ENCODE measurements at regions not wholly inside any gene's neighbourhood (a gene's known extent, or its start where the extent isn't known, plus 50 kb on each side); places are given as distances from the start of the nearest gene placed in this dataset.

DNA sequence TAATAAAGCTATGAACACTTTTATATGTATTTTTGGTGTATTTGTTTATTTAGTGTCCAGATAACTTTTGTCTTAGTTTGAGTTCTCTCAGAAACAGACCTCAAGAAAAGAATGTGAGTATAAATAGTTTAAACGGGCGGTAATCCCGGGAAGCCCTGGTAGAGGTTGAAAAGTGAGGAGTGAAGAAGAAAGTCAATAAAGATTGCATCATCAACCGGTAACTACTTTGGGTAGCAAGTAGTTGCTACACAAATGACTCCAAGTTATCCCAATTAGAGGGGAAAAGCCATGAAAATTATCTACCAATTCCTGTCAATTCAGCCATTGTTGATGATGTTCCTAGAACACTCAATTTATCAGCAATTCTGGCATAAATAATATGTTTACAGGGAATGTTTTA, 870.3 kb upstream of the RAG2 start:
- no peak overlapping the region for H3K4me3 ChIP-seq (replicated peaks; ENCODE audit: insufficient read depth, low read length)
- H3K27me3 ChIP-seq (ENCODE audit: insufficient read depth, poor library complexity, severe bottlenecking), result no peaks in the 10 kb centered on the region
- DNase-seq (ENCODE audit: low read depth in 1 of 2, low spot score in 1 of 2), result no peak
- no peak overlapping the region for H3K27ac ChIP-seq (replicated peaks)
- TF ChIP-seq SPI1 (IDR thresholded peaks at IDR 0.05; ENCODE audit: borderline replicate concordance, low read depth), result no peak

DNA sequence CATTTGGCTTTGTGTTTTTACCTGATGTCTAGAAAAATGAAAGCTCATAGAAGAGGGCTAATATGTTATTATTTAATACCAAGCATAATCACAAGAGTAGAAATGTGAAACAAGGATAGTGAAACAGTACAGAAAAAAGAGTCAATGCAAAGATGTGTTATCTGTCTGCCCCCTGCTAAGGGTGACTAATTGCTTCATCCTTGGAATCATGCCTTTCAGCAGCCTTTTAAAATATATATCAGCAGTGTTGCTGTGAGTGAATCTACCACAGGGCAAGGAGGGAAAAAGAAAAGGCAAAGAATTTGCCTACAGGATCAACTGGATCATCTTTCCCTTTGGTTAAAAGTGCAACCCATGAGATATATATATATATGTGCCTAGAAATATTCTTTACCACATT, 867.2 kb upstream of the RAG2 start:
- TF ChIP-seq POLR2AphosphoS5 (IDR thresholded peaks at IDR 0.05; ENCODE audit: low read depth) (no peak), REST (IDR thresholded peaks at IDR 0.05; ENCODE audit: insufficient replicate concordance, low read depth) (no peak), GABPA (IDR thresholded peaks at IDR 0.05; ENCODE audit: low read depth) (no peak), SPI1 (IDR thresholded peaks at IDR 0.05; ENCODE audit: borderline replicate concordance, low read depth) (no peak)
- TF ChIP-seq, protein P1, sequence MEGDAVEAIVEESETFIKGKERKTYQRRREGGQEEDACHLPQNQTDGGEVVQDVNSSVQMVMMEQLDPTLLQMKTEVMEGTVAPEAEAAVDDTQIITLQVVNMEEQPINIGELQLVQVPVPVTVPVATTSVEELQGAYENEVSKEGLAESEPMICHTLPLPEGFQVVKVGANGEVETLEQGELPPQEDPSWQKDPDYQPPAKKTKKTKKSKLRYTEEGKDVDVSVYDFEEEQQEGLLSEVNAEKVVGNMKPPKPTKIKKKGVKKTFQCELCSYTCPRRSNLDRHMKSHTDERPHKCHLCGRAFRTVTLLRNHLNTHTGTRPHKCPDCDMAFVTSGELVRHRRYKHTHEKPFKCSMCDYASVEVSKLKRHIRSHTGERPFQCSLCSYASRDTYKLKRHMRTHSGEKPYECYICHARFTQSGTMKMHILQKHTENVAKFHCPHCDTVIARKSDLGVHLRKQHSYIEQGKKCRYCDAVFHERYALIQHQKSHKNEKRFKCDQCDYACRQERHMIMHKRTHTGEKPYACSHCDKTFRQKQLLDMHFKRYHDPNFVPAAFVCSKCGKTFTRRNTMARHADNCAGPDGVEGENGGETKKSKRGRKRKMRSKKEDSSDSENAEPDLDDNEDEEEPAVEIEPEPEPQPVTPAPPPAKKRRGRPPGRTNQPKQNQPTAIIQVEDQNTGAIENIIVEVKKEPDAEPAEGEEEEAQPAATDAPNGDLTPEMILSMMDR (IDR thresholded peaks at IDR 0.05; ENCODE audit: insufficient read depth, low read length), result no peak
- H3K4me3 ChIP-seq (replicated peaks; ENCODE audit: insufficient read depth, low read length), result no peak overlapping the region
- no peak overlapping the region for H3K27ac ChIP-seq (replicated peaks)
- no peak for DNase-seq (ENCODE audit: low read depth in 1 of 2, low spot score in 1 of 2)
- no peaks in the 10 kb centered on the region for H3K27me3 ChIP-seq (ENCODE audit: insufficient read depth, poor library complexity, severe bottlenecking)

GRCh38 chr11:37459456-37459855, 861.4 kb upstream of the RAG2 start:
- DNase-seq (ENCODE audit: low read depth in 1 of 2, low spot score in 1 of 2), result no peak
- H3K27me3 ChIP-seq (ENCODE audit: insufficient read depth, poor library complexity, severe bottlenecking), result no peaks in the 10 kb centered on the region
- TF ChIP-seq, protein P1 (IDR thresholded peaks at IDR 0.05; ENCODE audit: insufficient read depth, low read length), result no peak
- TF ChIP-seq POLR2AphosphoS5 (IDR thresholded peaks at IDR 0.05; ENCODE audit: low read depth) (no peak), SPI1 (IDR thresholded peaks at IDR 0.05; ENCODE audit: borderline replicate concordance, low read depth) (no peak), REST (IDR thresholded peaks at IDR 0.05; ENCODE audit: insufficient replicate concordance, low read depth) (no peak), GABPA (IDR thresholded peaks at IDR 0.05; ENCODE audit: low read depth) (no peak)
- H3K4me3 ChIP-seq (replicated peaks; ENCODE audit: insufficient read depth, low read length), result no peak overlapping the region
- H3K27ac ChIP-seq (replicated peaks), result no peak overlapping the region

GRCh38 chr11:37456746-37457145, 858.7 kb upstream of the RAG2 start:
- H3K27ac ChIP-seq (replicated peaks), result no peak overlapping the region
- H3K4me3 ChIP-seq (replicated peaks; ENCODE audit: insufficient read depth, low read length), result no peak overlapping the region
- no peak for DNase-seq (ENCODE audit: low read depth in 1 of 2, low spot score in 1 of 2)
- H3K27me3 ChIP-seq (ENCODE audit: insufficient read depth, poor library complexity, severe bottlenecking), result peaks cover 4% of the 10 kb centered on the region
- TF ChIP-seq, protein P1 (IDR thresholded peaks at IDR 0.05; ENCODE audit: insufficient read depth, low read length), result no peak
- TF ChIP-seq GABPA (IDR thresholded peaks at IDR 0.05; ENCODE audit: low read depth) (no peak), POLR2AphosphoS5 (IDR thresholded peaks at IDR 0.05; ENCODE audit: low read depth) (no peak), REST (IDR thresholded peaks at IDR 0.05; ENCODE audit: insufficient replicate concordance, low read depth) (no peak), SPI1 (IDR thresholded peaks at IDR 0.05; ENCODE audit: borderline replicate concordance, low read depth) (no peak)

Data from HL-60 (cell line).